ENCODE measurements at regions not wholly inside any gene's neighbourhood (a gene's known extent, or its start where the extent isn't known, plus 50 kb on each side); places are given as distances from the start of the nearest gene placed in this dataset.

DNA sequence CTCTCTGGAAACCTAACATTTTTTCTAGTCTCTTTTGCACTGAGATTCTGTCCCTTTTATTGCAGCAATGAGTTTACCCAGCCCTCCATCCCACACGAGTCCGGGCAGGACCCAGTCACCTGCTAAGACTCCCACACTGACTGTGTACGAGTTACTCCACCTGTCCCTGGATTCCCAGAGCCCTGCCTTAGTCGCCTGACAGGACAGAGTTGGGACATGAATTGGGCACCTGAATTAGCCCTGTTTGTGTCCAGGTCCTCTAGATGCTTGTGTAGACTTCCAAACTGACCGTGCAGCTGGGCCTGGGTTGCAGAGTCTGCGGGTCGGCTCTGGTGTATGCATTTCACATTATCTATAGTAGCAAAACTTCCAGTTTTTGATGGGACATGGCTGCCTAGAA lies 238.7 kb downstream of the VAPA start:
- Histone ChIP-seq H3K27ac (no peak overlapping the region), H3K4me3 (replicated peaks in 1 of 3) (no peak overlapping the region), H3K9me3 (no peaks in the 10 kb centered on the region), H3K36me3 (no peaks in the 10 kb centered on the region), H3K27me3 (no peaks in the 10 kb centered on the region), H3K4me1 (no peaks in the 10 kb centered on the region)
- TF ChIP-seq POLR2A (IDR thresholded peaks at IDR 0.05) = no peak
- TF ChIP-seq, protein P1, sequence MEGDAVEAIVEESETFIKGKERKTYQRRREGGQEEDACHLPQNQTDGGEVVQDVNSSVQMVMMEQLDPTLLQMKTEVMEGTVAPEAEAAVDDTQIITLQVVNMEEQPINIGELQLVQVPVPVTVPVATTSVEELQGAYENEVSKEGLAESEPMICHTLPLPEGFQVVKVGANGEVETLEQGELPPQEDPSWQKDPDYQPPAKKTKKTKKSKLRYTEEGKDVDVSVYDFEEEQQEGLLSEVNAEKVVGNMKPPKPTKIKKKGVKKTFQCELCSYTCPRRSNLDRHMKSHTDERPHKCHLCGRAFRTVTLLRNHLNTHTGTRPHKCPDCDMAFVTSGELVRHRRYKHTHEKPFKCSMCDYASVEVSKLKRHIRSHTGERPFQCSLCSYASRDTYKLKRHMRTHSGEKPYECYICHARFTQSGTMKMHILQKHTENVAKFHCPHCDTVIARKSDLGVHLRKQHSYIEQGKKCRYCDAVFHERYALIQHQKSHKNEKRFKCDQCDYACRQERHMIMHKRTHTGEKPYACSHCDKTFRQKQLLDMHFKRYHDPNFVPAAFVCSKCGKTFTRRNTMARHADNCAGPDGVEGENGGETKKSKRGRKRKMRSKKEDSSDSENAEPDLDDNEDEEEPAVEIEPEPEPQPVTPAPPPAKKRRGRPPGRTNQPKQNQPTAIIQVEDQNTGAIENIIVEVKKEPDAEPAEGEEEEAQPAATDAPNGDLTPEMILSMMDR (IDR thresholded peaks at IDR 0.05) = no peak
- DNase-seq = no peak
- 88 to 97% methylated on average over 4 to 7 of the region's 7 CpGs for WGBS, 2 donors
- intact Hi-C loops (cut with DNase I) = no loop called here

DNA sequence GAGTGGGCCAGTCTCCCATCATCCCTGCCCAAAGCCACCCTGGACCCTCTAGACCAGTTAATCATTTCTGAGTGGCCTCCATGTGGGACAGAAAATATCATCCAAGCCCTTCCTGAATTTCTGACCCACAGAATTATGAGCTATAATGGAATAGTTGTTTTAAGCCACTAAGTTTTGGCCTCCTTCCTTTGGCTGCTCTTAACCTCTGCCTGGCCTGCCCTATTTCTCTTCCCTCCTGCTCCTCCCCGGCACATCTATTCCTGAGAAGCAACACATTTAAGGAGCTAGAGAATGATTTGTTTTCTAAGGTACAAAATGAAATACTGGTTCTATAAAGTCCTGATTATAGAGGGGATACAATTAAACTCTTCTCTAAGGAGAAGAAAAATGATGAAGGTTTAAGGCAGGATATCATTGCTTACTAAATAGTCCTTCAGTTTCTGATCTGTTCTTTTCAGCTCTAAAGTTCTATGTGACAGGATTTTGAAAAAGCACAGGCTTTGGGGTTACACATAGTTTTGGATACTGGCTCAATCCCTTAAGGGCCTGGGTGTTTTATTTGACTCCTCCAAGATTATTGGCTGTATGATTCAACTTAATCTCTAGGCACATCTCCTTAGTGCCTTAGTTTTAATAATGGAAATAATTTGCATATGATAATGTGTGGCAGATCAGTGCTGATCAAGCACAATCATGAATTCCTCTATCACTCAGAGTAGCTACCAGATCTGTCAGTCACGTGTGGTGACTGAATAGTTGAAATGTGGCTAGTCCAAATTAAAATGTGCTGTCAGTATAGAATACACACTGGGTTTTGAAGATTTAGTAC lies 240.3 kb downstream of the VAPA start:
- H3K4me1 ChIP-seq = no peaks in the 10 kb centered on the region
- no peak for DNase-seq
- H3K36me3 ChIP-seq = no peaks in the 10 kb centered on the region
- no peaks in the 10 kb centered on the region for H3K9me3 ChIP-seq
- H3K27ac ChIP-seq = no peak overlapping the region
- intact Hi-C loops (cut with DNase I) = no loop called here
- no peaks in the 10 kb centered on the region for H3K27me3 ChIP-seq
- 82 to 91% methylated on average over 2 of the region's 2 CpGs for WGBS, 2 donors
- no peak overlapping the region for H3K4me3 ChIP-seq (replicated peaks in 1 of 3)
- TF ChIP-seq, protein P1 (IDR thresholded peaks at IDR 0.05) = no peak
- no peak for TF ChIP-seq POLR2A (IDR thresholded peaks at IDR 0.05)

DNA sequence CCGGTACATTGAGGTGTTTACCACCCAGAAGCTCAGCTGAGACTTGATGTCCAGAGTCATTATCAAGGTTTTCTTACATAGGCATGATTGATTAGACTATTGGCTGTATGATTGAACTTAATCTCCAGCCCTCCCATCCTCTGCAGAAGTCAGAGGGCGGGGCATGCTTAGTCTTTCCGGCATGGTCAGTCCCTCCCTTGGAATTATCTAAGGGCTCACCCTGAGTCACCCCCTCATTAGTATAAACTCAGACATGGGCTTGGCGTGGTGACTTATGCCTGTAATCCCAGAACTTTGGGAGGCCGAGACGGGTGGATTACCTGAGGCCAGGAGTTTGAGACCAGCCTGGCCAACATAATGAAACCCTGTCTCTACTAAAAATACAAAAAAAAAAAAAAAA lies 243.9 kb downstream of the VAPA start:
- intact Hi-C loops (cut with DNase I) = no loop called here
- no peak overlapping the region for H3K27ac ChIP-seq
- no peak for TF ChIP-seq POLR2A (IDR thresholded peaks at IDR 0.05)
- TF ChIP-seq, protein P1 (IDR thresholded peaks at IDR 0.05) = no peak
- DNase-seq = no peak
- no peaks in the 10 kb centered on the region for H3K36me3 ChIP-seq
- H3K4me1 ChIP-seq = no peaks in the 10 kb centered on the region
- H3K27me3 ChIP-seq = no peaks in the 10 kb centered on the region
- H3K4me3 ChIP-seq (replicated peaks in 1 of 3) = no peak overlapping the region
- WGBS, 2 donors = 96 to 100% methylated on average over 6 of the region's 6 CpGs
- H3K9me3 ChIP-seq = no peaks in the 10 kb centered on the region

DNA sequence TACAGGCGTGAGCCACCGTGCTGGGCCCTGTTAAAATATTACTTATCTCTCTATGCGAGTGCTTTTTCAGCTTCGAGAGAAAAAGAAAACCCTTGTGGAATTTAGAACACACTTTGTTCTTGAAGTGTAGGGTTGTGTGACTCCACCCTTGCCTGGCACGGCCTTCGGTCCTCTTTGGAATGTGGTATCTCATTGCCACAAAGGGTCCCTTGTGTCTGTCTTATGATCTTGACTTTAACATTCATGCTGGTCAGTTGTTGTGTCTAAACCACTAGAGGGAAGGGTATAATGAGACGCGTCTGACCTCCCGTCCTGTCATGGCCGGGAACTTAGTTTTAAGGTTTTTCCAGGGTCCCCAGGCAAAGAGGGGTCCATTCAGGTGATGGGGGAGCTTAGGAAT lies 246.4 kb downstream of the VAPA start:
- Histone ChIP-seq H3K27me3 (no peaks in the 10 kb centered on the region), H3K27ac (no peak overlapping the region), H3K36me3 (no peaks in the 10 kb centered on the region), H3K9me3 (no peaks in the 10 kb centered on the region), H3K4me3 (replicated peaks in 1 of 3) (no peak overlapping the region), H3K4me1 (no peaks in the 10 kb centered on the region)
- no peak for TF ChIP-seq POLR2A (IDR thresholded peaks at IDR 0.05)
- TF ChIP-seq, protein P1 (IDR thresholded peaks at IDR 0.05) = no peak
- WGBS, 2 donors = 91% methylated on average over 10 of the region's 10 CpGs
- intact Hi-C loops (cut with DNase I) = no loop called here
- no peak for DNase-seq

DNA sequence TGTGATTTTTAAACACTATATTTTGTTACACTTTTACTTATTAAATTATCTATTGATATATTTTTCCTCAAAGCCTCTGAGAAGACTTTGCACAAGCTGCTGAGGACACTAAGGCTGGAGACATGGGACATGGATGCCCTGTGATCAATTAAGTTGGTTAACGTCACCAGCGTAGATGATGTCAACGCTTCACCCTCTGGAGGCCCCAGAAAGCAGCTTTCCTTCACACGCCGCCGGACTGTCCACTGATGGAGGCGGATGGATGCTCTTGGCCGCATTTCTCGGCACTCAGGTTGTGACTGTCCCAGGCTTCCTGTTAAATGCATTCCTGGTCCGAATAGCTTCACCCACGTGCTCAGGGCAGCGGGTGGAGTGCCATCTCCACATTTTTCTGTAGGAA lies 247.5 kb downstream of the VAPA start:
- H3K4me1 ChIP-seq = no peaks in the 10 kb centered on the region
- no peak overlapping the region for H3K27ac ChIP-seq
- no peaks in the 10 kb centered on the region for H3K36me3 ChIP-seq
- DNase-seq = no peak
- H3K4me3 ChIP-seq (replicated peaks in 1 of 3) = no peak overlapping the region
- H3K27me3 ChIP-seq = no peaks in the 10 kb centered on the region
- TF ChIP-seq, protein P1 (IDR thresholded peaks at IDR 0.05) = no peak
- TF ChIP-seq POLR2A (IDR thresholded peaks at IDR 0.05) = no peak
- no peaks in the 10 kb centered on the region for H3K9me3 ChIP-seq
- intact Hi-C loops (cut with DNase I) = no loop called here
- whole genome bisulfite sequencing, 2 donors = 94 to 96% methylated on average over 12 of the region's 12 CpGs
